Astrocyte (in vitro differentiated cells and primary cell): ENCODE measurements at regions not wholly inside any gene's neighbourhood (a gene's known extent, or its start where the extent isn't known, plus 50 kb on each side); places are given as distances from the start of the nearest gene placed in this dataset.
A peak's percentile ranks its signal among the peaks of the same experiment; 100 is the strongest.

ENCODE experiments used
- DNase-seq: peaks from one replicate; pipeline ENCODE4 v3.0.0-alpha.2; 2010; ENCODE audit warnings: low read depth
- FAIRE-seq: peaks from 2 replicates; lab custom pipeline; 2011; peaks lifted over from hg19 to GRCh38; lab: Jason Lieb, UNC
- H2AFZ ChIP-seq: 2 replicates; pipeline ENCODE4 v1.6.0; 2012; ENCODE audit warnings: low read depth, low read length, inconsistent platforms
- H3K27ac ChIP-seq: 2 replicates; pipeline ENCODE4 v1.5.1; 2011; ENCODE audit warnings: low read depth, low read length, inconsistent platforms
- H3K27me3 ChIP-seq: 2 replicates; pipeline ENCODE4 v1.6.0; 2011; ENCODE audit warnings: low read length, inconsistent platforms; ENCODE audit not compliant: insufficient read depth
- H3K36me3 ChIP-seq: 2 replicates; pipeline ENCODE4 v1.5.1; 2011; ENCODE audit warnings: low read length, inconsistent platforms; ENCODE audit not compliant: insufficient read depth
- H3K4me1 ChIP-seq: 2 replicates; pipeline ENCODE4 v1.5.1; 2011; ENCODE audit warnings: low read length, inconsistent platforms; ENCODE audit not compliant: insufficient read depth
- H3K4me2 ChIP-seq: 2 replicates; pipeline ENCODE4 v1.6.0; 2012; ENCODE audit warnings: low read length, inconsistent platforms
- H3K4me3 ChIP-seq: 2 replicates; pipeline ENCODE4 v1.5.1; 2011; ENCODE audit warnings: low read depth, mild to moderate bottlenecking, low read length, inconsistent platforms; ENCODE audit not compliant: insufficient read depth
- H3K79me2 ChIP-seq: 2 replicates; pipeline ENCODE4 v1.6.0; 2012; ENCODE audit warnings: mild to moderate bottlenecking, low read length, inconsistent platforms; ENCODE audit not compliant: insufficient read depth
- H3K9ac ChIP-seq: 2 replicates; pipeline ENCODE4 v1.6.0; 2012; ENCODE audit warnings: mild to moderate bottlenecking, low read length, inconsistent platforms
- H3K9me3 ChIP-seq: 2 replicates; pipeline ENCODE4 v1.5.1; 2012; ENCODE audit warnings: low read depth, mild to moderate bottlenecking, low read length, inconsistent platforms; ENCODE audit not compliant: insufficient read depth
- H4K20me1 ChIP-seq: 2 replicates; pipeline ENCODE4 v1.6.0; 2012; ENCODE audit warnings: low read length, inconsistent platforms; ENCODE audit not compliant: insufficient read depth
- H3K27ac Mint-ChIP-seq: one replicate; pipeline ENCODE4 v1.8.0; 2021; ENCODE audit warnings: mild to moderate bottlenecking, mixed read lengths; ENCODE audit not compliant: unreplicated experiment
- H3K27me3 Mint-ChIP-seq: one replicate; pipeline ENCODE4 v1.8.0; 2021; ENCODE audit warnings: low read depth, mixed read lengths; ENCODE audit not compliant: unreplicated experiment
- H3K36me3 Mint-ChIP-seq: one replicate; pipeline ENCODE4 v1.8.0; 2021; ENCODE audit warnings: low read depth, mixed read lengths; ENCODE audit not compliant: unreplicated experiment
- H3K4me1 Mint-ChIP-seq: one replicate; pipeline ENCODE4 v1.8.0; 2021; ENCODE audit warnings: low read depth, mixed read lengths; ENCODE audit not compliant: unreplicated experiment
- H3K4me3 Mint-ChIP-seq: one replicate; pipeline ENCODE4 v1.8.0; 2021; ENCODE audit warnings: mild to moderate bottlenecking, moderate library complexity, mixed read lengths; ENCODE audit not compliant: unreplicated experiment
- H3K9me3 Mint-ChIP-seq: one replicate; pipeline ENCODE4 v1.8.0; 2021; ENCODE audit warnings: mild to moderate bottlenecking, mixed read lengths; ENCODE audit not compliant: unreplicated experiment
- EZH2 ChIP-seq: IDR thresholded peaks from 2 replicates; pipeline ENCODE4 v1.6.1; 2012; ENCODE audit warnings: mild to moderate bottlenecking, low read length, inconsistent platforms; ENCODE audit not compliant: insufficient read depth
- TF ChIP-seq, protein P1 (sequence below): IDR thresholded peaks from 2 replicates; pipeline ENCODE4 v1.5.1; 2011; ENCODE audit warnings: low read depth, mild to moderate bottlenecking, inconsistent platforms, low read length, moderate library complexity; ENCODE audit not compliant: insufficient read depth

DNA sequence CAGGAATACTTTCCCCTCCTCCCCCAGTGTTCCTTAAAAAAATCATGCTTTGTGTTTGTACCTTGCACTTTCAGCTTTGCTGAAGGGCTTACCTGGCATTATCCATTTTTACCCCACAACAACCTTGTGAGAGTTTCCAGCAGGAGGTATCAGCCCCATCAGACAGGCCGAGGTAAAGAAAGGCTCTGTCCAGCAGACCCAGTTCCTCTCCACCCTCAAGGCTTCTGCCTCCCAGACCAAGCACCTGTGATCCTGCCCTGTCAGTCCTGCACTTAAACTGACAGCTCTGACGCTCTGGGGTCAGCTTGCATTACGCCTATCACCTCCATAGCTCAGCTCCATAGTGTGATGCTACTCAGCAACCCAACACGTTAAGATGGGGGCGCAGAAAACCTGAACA is 803.1 kb downstream of the UQCRFS1 start:
- no peaks in the 10 kb centered on the region for H3K27me3 ChIP-seq
- H3K9me3 ChIP-seq, result no peaks in the 10 kb centered on the region
- no peaks in the 10 kb centered on the region for H3K36me3 ChIP-seq
- no peaks in the 10 kb centered on the region for H3K36me3 Mint-ChIP-seq
- H3K79me2 ChIP-seq, result no peaks in the 10 kb centered on the region
- TF ChIP-seq, protein P1, sequence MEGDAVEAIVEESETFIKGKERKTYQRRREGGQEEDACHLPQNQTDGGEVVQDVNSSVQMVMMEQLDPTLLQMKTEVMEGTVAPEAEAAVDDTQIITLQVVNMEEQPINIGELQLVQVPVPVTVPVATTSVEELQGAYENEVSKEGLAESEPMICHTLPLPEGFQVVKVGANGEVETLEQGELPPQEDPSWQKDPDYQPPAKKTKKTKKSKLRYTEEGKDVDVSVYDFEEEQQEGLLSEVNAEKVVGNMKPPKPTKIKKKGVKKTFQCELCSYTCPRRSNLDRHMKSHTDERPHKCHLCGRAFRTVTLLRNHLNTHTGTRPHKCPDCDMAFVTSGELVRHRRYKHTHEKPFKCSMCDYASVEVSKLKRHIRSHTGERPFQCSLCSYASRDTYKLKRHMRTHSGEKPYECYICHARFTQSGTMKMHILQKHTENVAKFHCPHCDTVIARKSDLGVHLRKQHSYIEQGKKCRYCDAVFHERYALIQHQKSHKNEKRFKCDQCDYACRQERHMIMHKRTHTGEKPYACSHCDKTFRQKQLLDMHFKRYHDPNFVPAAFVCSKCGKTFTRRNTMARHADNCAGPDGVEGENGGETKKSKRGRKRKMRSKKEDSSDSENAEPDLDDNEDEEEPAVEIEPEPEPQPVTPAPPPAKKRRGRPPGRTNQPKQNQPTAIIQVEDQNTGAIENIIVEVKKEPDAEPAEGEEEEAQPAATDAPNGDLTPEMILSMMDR, result no peak
- no peak for TF ChIP-seq EZH2
- H3K27ac ChIP-seq, result no peak overlapping the region
- FAIRE-seq, result no peak
- H3K9ac ChIP-seq, result no peak overlapping the region
- H3K4me1 Mint-ChIP-seq, result peaks cover 17% of the 10 kb centered on the region
- H3K9me3 Mint-ChIP-seq, result peaks cover 3% of the 10 kb centered on the region
- no peak for DNase-seq
- H3K4me3 ChIP-seq, result no peak overlapping the region
- H2AFZ ChIP-seq, result no peak overlapping the region
- no peak overlapping the region for H3K27ac Mint-ChIP-seq
- H4K20me1 ChIP-seq, result no peaks in the 10 kb centered on the region
- peaks cover 33% of the 10 kb centered on the region for H3K27me3 Mint-ChIP-seq
- H3K4me1 ChIP-seq, result no peaks in the 10 kb centered on the region
- H3K4me3 Mint-ChIP-seq, result no peak overlapping the region
- no peak overlapping the region for H3K4me2 ChIP-seq

GRCh38 chr19:28406966-28407365 is 806.0 kb downstream of the UQCRFS1 start:
- H3K27me3 ChIP-seq, result no peaks in the 10 kb centered on the region
- FAIRE-seq (no peak), DNase-seq (no peak)
- no peak overlapping the region for H3K9ac ChIP-seq
- Mint-ChIP-seq H3K36me3 (no peaks in the 10 kb centered on the region), H3K4me1 (peaks cover 17% of the 10 kb centered on the region), H3K4me3 (no peak overlapping the region), H3K9me3 (no peaks in the 10 kb centered on the region), H3K27ac (no peak overlapping the region), H3K27me3 (peaks cover 39% of the 10 kb centered on the region)
- no peak overlapping the region for H3K27ac ChIP-seq
- H3K4me3 ChIP-seq, result no peak overlapping the region
- TF ChIP-seq EZH2, result no peak
- TF ChIP-seq, protein P1, result no peak
- H3K4me2 ChIP-seq, result no peak overlapping the region
- no peaks in the 10 kb centered on the region for H3K36me3 ChIP-seq
- H3K4me1 ChIP-seq, result no peaks in the 10 kb centered on the region
- no peak overlapping the region for H2AFZ ChIP-seq
- H4K20me1 ChIP-seq, result no peaks in the 10 kb centered on the region
- H3K9me3 ChIP-seq, result no peaks in the 10 kb centered on the region
- H3K79me2 ChIP-seq, result no peaks in the 10 kb centered on the region

DNA sequence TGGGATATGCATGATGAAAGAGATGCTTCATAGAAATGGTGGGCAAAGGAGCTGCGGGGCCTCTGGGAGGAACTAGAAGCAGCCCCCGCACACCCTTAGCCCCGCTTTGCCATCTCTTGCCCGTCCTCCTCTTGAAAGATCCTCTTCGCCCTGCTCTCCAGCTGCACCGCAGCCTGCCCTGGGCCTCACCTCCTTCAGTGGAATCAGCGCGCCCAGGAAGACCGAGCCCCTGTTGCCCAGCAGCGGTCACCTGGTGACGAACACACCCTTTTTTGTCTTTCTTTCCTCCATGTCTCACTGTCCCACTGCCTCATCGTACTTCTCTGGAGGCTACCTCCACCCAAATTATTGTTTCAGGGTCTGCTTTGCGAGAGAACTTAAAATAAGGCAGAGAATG is 807.6 kb downstream of the UQCRFS1 start:
- H4K20me1 ChIP-seq, result no peaks in the 10 kb centered on the region
- H3K4me2 ChIP-seq, result peak overlapping the region; percentile 26
- Mint-ChIP-seq H3K4me3 (no peak overlapping the region), H3K9me3 (no peaks in the 10 kb centered on the region), H3K27ac (no peak overlapping the region), H3K36me3 (no peaks in the 10 kb centered on the region), H3K27me3 (peaks cover 44% of the 10 kb centered on the region), H3K4me1 (peaks cover 17% of the 10 kb centered on the region)
- no peak overlapping the region for H3K4me3 ChIP-seq
- TF ChIP-seq EZH2, result no peak
- TF ChIP-seq, protein P1, result no peak
- no peaks in the 10 kb centered on the region for H3K79me2 ChIP-seq
- H2AFZ ChIP-seq, result no peak overlapping the region
- FAIRE-seq (no peak), DNase-seq (no peak)
- H3K9ac ChIP-seq, result no peak overlapping the region
- H3K4me1 ChIP-seq, result no peaks in the 10 kb centered on the region
- H3K9me3 ChIP-seq, result no peaks in the 10 kb centered on the region
- no peaks in the 10 kb centered on the region for H3K36me3 ChIP-seq
- no peaks in the 10 kb centered on the region for H3K27me3 ChIP-seq
- no peak overlapping the region for H3K27ac ChIP-seq
